Liver (tissue), 8 donors: ENCODE measurements at regions not wholly inside any gene's neighbourhood (a gene's known extent, or its start where the extent isn't known, plus 50 kb on each side); places are given as distances from the start of the nearest gene placed in this dataset.

Experiments used
- DNase-seq: peaks from one replicate; pipeline ENCODE4 v3.0.0-alpha.2; 2017; ENCODE audit warnings: low spot score
- H3K27ac ChIP-seq, 2 donors: one replicate each; pipeline ENCODE4 v1.7.0; 2013; ENCODE audit warnings: inconsistent platforms in 2 of 2, low read length in 2 of 2, control low read depth in 1 of 2, low read depth in 1 of 2, mild to moderate bottlenecking in 1 of 2
- H3K27me3 ChIP-seq, 4 donors: one replicate each; pipeline versions ENCODE4 v1.6.1 to v1.7.0; 2013; ENCODE audit warnings: low read length in 3 of 4, inconsistent platforms in 1 of 4, mild to moderate bottlenecking in 1 of 4, moderate library complexity in 1 of 4; ENCODE audit not compliant: control insufficient read depth in 4 of 4, insufficient read depth in 4 of 4
- H3K36me3 ChIP-seq, 4 donors: one replicate each; pipeline versions ENCODE4 v1.6.1 to v1.7.0; 2013; ENCODE audit warnings: low read length in 3 of 4, mild to moderate bottlenecking in 3 of 4, low read depth in 1 of 4, moderate library complexity in 1 of 4; ENCODE audit not compliant: control insufficient read depth in 4 of 4, insufficient read depth in 3 of 4
- H3K4me1 ChIP-seq, 4 donors: one replicate each; pipeline versions ENCODE4 v1.6.1 to v1.7.0; 2013; ENCODE audit warnings: low read length in 3 of 4, mild to moderate bottlenecking in 3 of 4, moderate library complexity in 1 of 4; ENCODE audit not compliant: control insufficient read depth in 4 of 4, insufficient read depth in 4 of 4
- H3K4me3 ChIP-seq, 3 donors: one replicate each; pipeline versions ENCODE4 v1.6.1 to v1.7.0; 2013; ENCODE audit warnings: low read length in 3 of 3, control low read depth in 1 of 3, low read depth in 1 of 3, mild to moderate bottlenecking in 1 of 3
- H3K9ac ChIP-seq, 2 donors: one replicate each; pipeline ENCODE4 v1.7.0; 2013; ENCODE audit warnings: low read length in 2 of 2, mild to moderate bottlenecking in 2 of 2, moderate library complexity in 2 of 2, control low read depth in 1 of 2, low read depth in 1 of 2
- H3K9me3 ChIP-seq, 4 donors: one replicate each; pipeline versions ENCODE4 v1.6.1 to v1.7.0; 2013; ENCODE audit warnings: low read length in 3 of 4; ENCODE audit not compliant: control insufficient read depth in 4 of 4
- ATF3 ChIP-seq: IDR thresholded peaks from 2 replicates; pipeline ENCODE4 v1.6.1; 2016; ENCODE audit warnings: antibody characterized with exemption
- CTCF ChIP-seq: fragments of 150-350 bp; IDR thresholded peaks from 2 replicates; pipeline ENCODE4 v1.5.1; 2017; ENCODE audit warnings: improper control_type of control experiment, low read depth, low read length; ENCODE audit not compliant: missing input control
- EGR1 ChIP-seq, 2 donors: IDR thresholded peaks; 2 replicates each; pipeline ENCODE4 v1.6.1; 2016 to 2018; ENCODE audit warnings: antibody characterized with exemption in 2 of 2, low read depth in 2 of 2
- FOXA1 ChIP-seq: IDR thresholded peaks from 2 replicates; pipeline ENCODE4 v1.6.1; 2016; ENCODE audit warnings: antibody characterized with exemption
- FOXA2 ChIP-seq: IDR thresholded peaks from 2 replicates; pipeline ENCODE4 v1.6.1; 2016; ENCODE audit warnings: antibody characterized with exemption
- GABPA ChIP-seq, 2 donors: IDR thresholded peaks in 1 of 2; conservative IDR thresholded peaks in 1 of 2; 2 replicates each; pipeline ENCODE4 v1.6.1; 2016; ENCODE audit warnings: antibody characterized with exemption in 2 of 2, mild to moderate bottlenecking in 1 of 2, moderate library complexity in 1 of 2
- HNF4A ChIP-seq, 2 donors: conservative IDR thresholded peaks; 2 replicates each; pipeline ENCODE4 v1.6.1; 2016; ENCODE audit warnings: antibody characterized with exemption in 2 of 2, mild to moderate bottlenecking in 2 of 2
- HNF4G ChIP-seq: IDR thresholded peaks from 2 replicates; pipeline ENCODE4 v1.6.1; 2016; ENCODE audit warnings: antibody characterized with exemption
- JUND ChIP-seq, 2 donors: IDR thresholded peaks; 2 replicates each; pipeline ENCODE4 v1.6.1; 2016; ENCODE audit warnings: antibody characterized with exemption in 2 of 2
- MAX ChIP-seq: IDR thresholded peaks from 2 replicates; pipeline ENCODE4 v1.6.1; 2016; ENCODE audit warnings: antibody characterized with exemption
- NR2F2 ChIP-seq: IDR thresholded peaks from 2 replicates; pipeline ENCODE4 v1.6.1; 2016; ENCODE audit warnings: antibody characterized with exemption
- RAD21 ChIP-seq, 2 donors: IDR thresholded peaks; 2 replicates each; pipeline ENCODE4 v1.6.1; 2016; ENCODE audit warnings: antibody characterized with exemption in 2 of 2, mild to moderate bottlenecking in 2 of 2
- REST ChIP-seq: IDR thresholded peaks from 2 replicates; pipeline ENCODE4 v1.6.1; 2016; ENCODE audit warnings: antibody characterized with exemption, mild to moderate bottlenecking
- RXRA ChIP-seq, 2 donors: IDR thresholded peaks; 2 replicates each; pipeline ENCODE4 v1.6.1; 2017 to 2018; ENCODE audit warnings: antibody characterized with exemption in 2 of 2, mild to moderate bottlenecking in 1 of 2
- SP1 ChIP-seq: IDR thresholded peaks from 2 replicates; pipeline ENCODE4 v1.6.1; 2018; ENCODE audit warnings: antibody characterized with exemption, mild to moderate bottlenecking
- TAF1 ChIP-seq: conservative IDR thresholded peaks from 2 replicates; pipeline ENCODE4 v1.6.1; 2016; ENCODE audit warnings: antibody characterized with exemption, mild to moderate bottlenecking
- YY1 ChIP-seq: IDR thresholded peaks from 2 replicates; pipeline ENCODE4 v1.6.1; 2016; ENCODE audit warnings: antibody characterized with exemption, mild to moderate bottlenecking
- ZBTB33 ChIP-seq: IDR thresholded peaks from 2 replicates; pipeline ENCODE4 v1.6.1; 2016; ENCODE audit warnings: antibody characterized with exemption
- WGBS: extraction: QIAGEN DNeasy Blood & Tissue Kit; methylation state at CpG from one replicate; pipeline ENCODE4 v1.1.7; 2013; 5-methylcytosine and 5-hydroxymethylcytosine counted together
- donor health status: healthy.
- donor health status: healthy.
- donor health status: healthy.
- donor health status: healthy.
- donor health status: healthy.

- 68% methylated on average over 6 of the region's 6 CpGs for WGBS
- TF ChIP-seq FOXA2, result no peak
- TF ChIP-seq ATF3, result no peak
- TF ChIP-seq ZBTB33, result no peak
- no peak for TF ChIP-seq REST
- no peak for TF ChIP-seq SP1
- no peak for TF ChIP-seq NR2F2
- TF ChIP-seq YY1, result no peak
These were observed 454.4 kb upstream of the FAT1 start for GRCh38 chr4:187178084-187178483.

GRCh38 chr4:187178587-187178986 lies 454.9 kb upstream of the FAT1 start:
- Histone ChIP-seq H3K4me1 (no peaks in the 10 kb centered on the region), H3K27ac (no peak overlapping the region), H3K27me3 (peaks cover 0 to 2% (median 0%) of the 10 kb centered on the region in 4 donors), H3K9ac (no peak overlapping the region), H3K4me3 (no peak overlapping the region), H3K9me3 (no peaks in the 10 kb centered on the region), H3K36me3 (no peaks in the 10 kb centered on the region)
- DNase-seq, result no peak
- TF ChIP-seq TAF1 (no peak), MAX (no peak), HNF4A (conservative IDR thresholded peaks at IDR 0.05) (no peak), RXRA (IDR thresholded peaks at IDR 0.05) (no peak), JUND (IDR thresholded peaks at IDR 0.05) (no peak), GABPA (IDR thresholded peaks at IDR 0.05 in 1 of 2, conservative IDR thresholded peaks at IDR 0.05 in 1 of 2) (no peak), ZBTB33 (no peak), EGR1 (IDR thresholded peaks at IDR 0.05; ENCODE audit: low read depth in 2 of 2) (no peak), NR2F2 (no peak), HNF4G (no peak), SP1 (no peak), CTCF (no peak), RAD21 (IDR thresholded peaks at IDR 0.05) (no peak), FOXA1 (no peak), FOXA2 (no peak), REST (no peak)
- WGBS, result 65% methylated on average over 6 of the region's 6 CpGs

More at GRCh38 chr4:187178084-187178483, 454.4 kb upstream of the FAT1 start:
- H3K4me3 ChIP-seq, result no peak overlapping the region
- H3K27ac ChIP-seq, result no peak overlapping the region
- no peaks in the 10 kb centered on the region for H3K4me1 ChIP-seq
- peaks cover 0 to 2% (median 0%) of the 10 kb centered on the region in 4 donors for H3K27me3 ChIP-seq
- H3K9me3 ChIP-seq, result no peaks in the 10 kb centered on the region
- no peak for DNase-seq
- no peak overlapping the region for H3K9ac ChIP-seq
- H3K36me3 ChIP-seq, result no peaks in the 10 kb centered on the region
